H9 (cell line): ENCODE measurements at regions not wholly inside any gene's neighbourhood (a gene's known extent, or its start where the extent isn't known, plus 50 kb on each side); places are given as distances from the start of the nearest gene placed in this dataset.

Experiments used
- DNase-seq: peaks from one replicate; pipeline ENCODE4 v3.0.0-alpha.2; 2017
- H2AFZ ChIP-seq: one replicate; pipeline ENCODE4 v1.6.1; 2013; ENCODE audit warnings: mild to moderate bottlenecking, low read length, control low read depth, moderate library complexity
- H2AK5ac ChIP-seq: 2 replicates; pipeline ENCODE4 v1.6.1; 2013; ENCODE audit warnings: low read length, control low read depth, mixed read lengths; ENCODE audit not compliant: insufficient read length
- H2BK120ac ChIP-seq: one replicate; pipeline ENCODE4 v1.6.1; 2013; ENCODE audit warnings: low read depth, mild to moderate bottlenecking, low read length, control low read depth, inconsistent platforms; ENCODE audit not compliant: poor library complexity, severe bottlenecking
- H2BK12ac ChIP-seq: 2 replicates; pipeline ENCODE4 v1.6.1; 2013; ENCODE audit warnings: low read length, control low read depth, mixed read lengths, low read depth; ENCODE audit not compliant: insufficient read length
- H2BK15ac ChIP-seq: 2 replicates; pipeline ENCODE4 v1.6.1; 2013; ENCODE audit warnings: low read depth, low read length, control low read depth
- H2BK20ac ChIP-seq: one replicate; pipeline ENCODE4 v1.6.1; 2013; ENCODE audit warnings: low read depth, mild to moderate bottlenecking, low read length, control low read depth, inconsistent platforms; ENCODE audit not compliant: poor library complexity, severe bottlenecking
- H2BK5ac ChIP-seq: 2 replicates; pipeline ENCODE4 v1.6.1; 2013; ENCODE audit warnings: low read length, control low read depth, mixed read lengths; ENCODE audit not compliant: insufficient read length
- H3K14ac ChIP-seq: 2 replicates; pipeline ENCODE4 v1.6.1; 2013; ENCODE audit warnings: low read length, control low read depth; ENCODE audit not compliant: insufficient read depth
- H3K18ac ChIP-seq: 2 replicates; pipeline ENCODE4 v1.6.1; 2013; ENCODE audit warnings: low read depth, mild to moderate bottlenecking, mixed read lengths, low read length, control low read depth; ENCODE audit not compliant: insufficient read length
- H3K23ac ChIP-seq: 2 replicates; pipeline ENCODE4 v1.6.1; 2013; ENCODE audit warnings: low read length, control low read depth, mixed read lengths, low read depth; ENCODE audit not compliant: insufficient read length
- H3K23me2 ChIP-seq: 2 replicates; pipeline ENCODE4 v1.6.1; 2013; ENCODE audit warnings: low read depth, mild to moderate bottlenecking, mixed read lengths, low read length, control low read depth; ENCODE audit not compliant: insufficient read length, poor library complexity, severe bottlenecking
- H3K27ac ChIP-seq: 2 replicates; pipeline ENCODE4 v1.5.1; 2013; ENCODE audit warnings: low read length, control low read depth, mixed read lengths, low read depth; ENCODE audit not compliant: insufficient read length
- H3K27me3 ChIP-seq: 2 replicates; pipeline ENCODE4 v1.6.1; 2013; ENCODE audit warnings: low read length, control low read depth, inconsistent platforms; ENCODE audit not compliant: insufficient read depth
- H3K4ac ChIP-seq: 2 replicates; pipeline ENCODE4 v1.6.1; 2013; ENCODE audit warnings: low read depth, mild to moderate bottlenecking, control low read depth, inconsistent platforms, low read length, moderate library complexity
- H3K4me1 ChIP-seq: 2 replicates; pipeline ENCODE4 v1.6.1; 2013; ENCODE audit warnings: low read length, control low read depth, inconsistent platforms; ENCODE audit not compliant: insufficient read depth
- H3K4me2 ChIP-seq: 2 replicates; pipeline ENCODE4 v1.6.1; 2013; ENCODE audit warnings: low read length, control low read depth, mixed read lengths; ENCODE audit not compliant: insufficient read length, insufficient read depth
- H3K56ac ChIP-seq: 2 replicates; pipeline ENCODE4 v1.6.1; 2013; ENCODE audit warnings: low read depth, mild to moderate bottlenecking, mixed read lengths, low read length, control low read depth; ENCODE audit not compliant: insufficient read length
- H3K79me1 ChIP-seq: 2 replicates; pipeline ENCODE4 v1.6.1; 2013; ENCODE audit warnings: low read depth, mild to moderate bottlenecking, moderate library complexity, low read length, control low read depth, inconsistent platforms; ENCODE audit not compliant: insufficient read depth, poor library complexity, severe bottlenecking
- H3K79me2 ChIP-seq: 2 replicates; pipeline ENCODE4 v1.6.1; 2013; ENCODE audit warnings: low read length, control low read depth, inconsistent platforms; ENCODE audit not compliant: insufficient read depth
- H3K9ac ChIP-seq: 2 replicates; pipeline ENCODE4 v1.6.1; 2013; ENCODE audit warnings: low read length, control low read depth, mixed read lengths; ENCODE audit not compliant: insufficient read length; ENCODE audit errors: extremely low read depth
- H3K9me3 ChIP-seq: one replicate; pipeline ENCODE4 v1.6.1; 2013; ENCODE audit warnings: low read depth, low read length, inconsistent platforms; ENCODE audit not compliant: control insufficient read depth
- H3T11ph ChIP-seq: one replicate; pipeline ENCODE4 v1.6.1; 2013; ENCODE audit warnings: mild to moderate bottlenecking, low read length, control low read depth, inconsistent platforms
- H4K20me1 ChIP-seq: one replicate; pipeline ENCODE4 v1.6.1; 2013; ENCODE audit not compliant: control insufficient read depth, insufficient read length, insufficient read depth
- H4K5ac ChIP-seq: 2 replicates; pipeline ENCODE4 v1.6.1; 2013; ENCODE audit warnings: low read depth, mild to moderate bottlenecking, mixed read lengths, low read length, control low read depth; ENCODE audit not compliant: insufficient read length
- H4K8ac ChIP-seq: replicated peaks from 2 replicates; pipeline ENCODE4 v1.6.1; 2013; ENCODE audit warnings: low read length, control low read depth, mixed read lengths, low read depth; ENCODE audit not compliant: insufficient read length
- H4K91ac ChIP-seq: 2 replicates; pipeline ENCODE4 v1.6.1; 2013; ENCODE audit warnings: low read depth, mild to moderate bottlenecking, moderate library complexity, mixed read lengths, low read length, control low read depth; ENCODE audit not compliant: insufficient read length
- H3K27ac Mint-ChIP-seq, 3 experiments: 2 replicates in 2 of 3; 3 replicates in 1 of 3; pipeline ENCODE4 v1.8.0; 2020 to 2021; ENCODE audit warnings: mixed read lengths in 3 of 3, mild to moderate bottlenecking in 1 of 3, moderate library complexity in 1 of 3
- H3K27me3 Mint-ChIP-seq: 2 replicates; pipeline ENCODE4 v1.8.0; 2021; ENCODE audit warnings: low read depth, mild to moderate bottlenecking, moderate library complexity, mixed read lengths
- H3K36me3 Mint-ChIP-seq, 3 experiments: 2 replicates in 2 of 3; 3 replicates in 1 of 3; pipeline ENCODE4 v1.8.0; 2020 to 2021; ENCODE audit warnings: low read depth in 3 of 3, mixed read lengths in 3 of 3; ENCODE audit not compliant: insufficient read depth in 1 of 3
- H3K4me1 Mint-ChIP-seq, 2 experiments: 2 replicates each; pipeline ENCODE4 v1.8.0; 2020; ENCODE audit warnings: mixed read lengths in 2 of 2
- H3K4me3 Mint-ChIP-seq, 2 experiments: 2 replicates in 1 of 2; 3 replicates in 1 of 2; pipeline ENCODE4 v1.8.0; 2020 to 2021; ENCODE audit warnings: mild to moderate bottlenecking in 2 of 2, mixed read lengths in 2 of 2, moderate library complexity in 1 of 2
- H3K9me3 Mint-ChIP-seq, 2 experiments: 2 replicates in 1 of 2; 3 replicates in 1 of 2; pipeline ENCODE4 v1.8.0; 2020; ENCODE audit warnings: mild to moderate bottlenecking in 2 of 2, mixed read lengths in 2 of 2, moderate library complexity in 1 of 2
- WGBS: extraction: QIAGEN DNeasy Blood & Tissue Kit; methylation state at CpG from one replicate; pipeline ENCODE4 v1.1.7; 2013; ENCODE audit warnings: missing lambda C conversion rate, low lambda C conversion rate, mixed read lengths; ENCODE audit not compliant: insufficient read length; ENCODE audit errors: extremely low coverage; 5-methylcytosine and 5-hydroxymethylcytosine counted together
- TF ChIP-seq, protein P1 (sequence below): fragments of 200-600 bp; sonication (generic); conservative IDR thresholded peaks from 3 replicates; pipeline ENCODE4 v1.8.0; 2021; ENCODE audit warnings: antibody characterized with exemption, mild to moderate bottlenecking

GRCh38 chr20:50314678-50315335, 124.2 kb downstream of the CEBPB start:
- H2BK5ac ChIP-seq: no peak overlapping the region

More at GRCh38 chr20:50314678-50315335, 124.2 kb downstream of the CEBPB start:
- H2AK5ac ChIP-seq: no peak overlapping the region
- H2BK20ac ChIP-seq: no peak overlapping the region
- no peak overlapping the region for H3K23ac ChIP-seq
- H2BK12ac ChIP-seq: no peak overlapping the region
- Mint-ChIP-seq H3K4me1 (peaks cover 4 to 15% of the 10 kb centered on the region in 2 experiments), H3K4me3 (no peak overlapping the region), H3K27ac (no peak overlapping the region; a peak in 1 of 7 replicates), H3K27me3 (peaks cover 3% of the 10 kb centered on the region; the same call in 1 of the 2 replicates), H3K9me3 (no peaks in the 10 kb centered on the region; a peak in 1 of 5 replicates), H3K36me3 (no peaks in the 10 kb centered on the region)
- no peak overlapping the region for H4K5ac ChIP-seq
- H3K9me3 ChIP-seq: no peaks in the 10 kb centered on the region
- TF ChIP-seq, protein P1, sequence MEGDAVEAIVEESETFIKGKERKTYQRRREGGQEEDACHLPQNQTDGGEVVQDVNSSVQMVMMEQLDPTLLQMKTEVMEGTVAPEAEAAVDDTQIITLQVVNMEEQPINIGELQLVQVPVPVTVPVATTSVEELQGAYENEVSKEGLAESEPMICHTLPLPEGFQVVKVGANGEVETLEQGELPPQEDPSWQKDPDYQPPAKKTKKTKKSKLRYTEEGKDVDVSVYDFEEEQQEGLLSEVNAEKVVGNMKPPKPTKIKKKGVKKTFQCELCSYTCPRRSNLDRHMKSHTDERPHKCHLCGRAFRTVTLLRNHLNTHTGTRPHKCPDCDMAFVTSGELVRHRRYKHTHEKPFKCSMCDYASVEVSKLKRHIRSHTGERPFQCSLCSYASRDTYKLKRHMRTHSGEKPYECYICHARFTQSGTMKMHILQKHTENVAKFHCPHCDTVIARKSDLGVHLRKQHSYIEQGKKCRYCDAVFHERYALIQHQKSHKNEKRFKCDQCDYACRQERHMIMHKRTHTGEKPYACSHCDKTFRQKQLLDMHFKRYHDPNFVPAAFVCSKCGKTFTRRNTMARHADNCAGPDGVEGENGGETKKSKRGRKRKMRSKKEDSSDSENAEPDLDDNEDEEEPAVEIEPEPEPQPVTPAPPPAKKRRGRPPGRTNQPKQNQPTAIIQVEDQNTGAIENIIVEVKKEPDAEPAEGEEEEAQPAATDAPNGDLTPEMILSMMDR: no peak
- H3K14ac ChIP-seq: no peak overlapping the region
- no peak overlapping the region for H3T11ph ChIP-seq
- no peaks in the 10 kb centered on the region for H3K23me2 ChIP-seq
- no peak overlapping the region for H2BK120ac ChIP-seq
- no peaks in the 10 kb centered on the region for H4K20me1 ChIP-seq
- no peaks in the 10 kb centered on the region for H3K79me1 ChIP-seq
- H3K27me3 ChIP-seq: no peaks in the 10 kb centered on the region
- H3K27ac ChIP-seq: no peak overlapping the region
- no peaks in the 10 kb centered on the region for H3K79me2 ChIP-seq
- H2AFZ ChIP-seq: no peak overlapping the region
- H3K4me2 ChIP-seq: no peak overlapping the region
- H3K4me1 ChIP-seq: no peaks in the 10 kb centered on the region
- H3K9ac ChIP-seq: no peak overlapping the region
- no peak overlapping the region for H3K18ac ChIP-seq
- DNase-seq: no peak
- H3K56ac ChIP-seq: no peak overlapping the region
- no peak overlapping the region for H2BK15ac ChIP-seq
- WGBS: no CpG with 5 or more reads among the region's 4 CpGs
- no peak overlapping the region for H3K4ac ChIP-seq
- no peak overlapping the region for H4K91ac ChIP-seq
- no peak overlapping the region for H4K8ac ChIP-seq
